ENCODE measurements at regions not wholly inside any gene's neighbourhood (a gene's known extent, or its start where the extent isn't known, plus 50 kb on each side); places are given as distances from the start of the nearest gene placed in this dataset.
"Not testable (repeated sequence)": the region's sequence is repeated elsewhere in the genome, so short reads cannot be mapped to it uniquely, and the experiment has no call there.

- DNase-seq (ENCODE audit: low read depth): no peak
Measured at GRCh38 chr11:87639753-87640364, 535.4 kb downstream of the RAB38 start.

- no peak for DNase-seq (ENCODE audit: low read depth)
Measured at GRCh38 chr11:87635001-87635400, 540.2 kb downstream of the RAB38 start.

DNA sequence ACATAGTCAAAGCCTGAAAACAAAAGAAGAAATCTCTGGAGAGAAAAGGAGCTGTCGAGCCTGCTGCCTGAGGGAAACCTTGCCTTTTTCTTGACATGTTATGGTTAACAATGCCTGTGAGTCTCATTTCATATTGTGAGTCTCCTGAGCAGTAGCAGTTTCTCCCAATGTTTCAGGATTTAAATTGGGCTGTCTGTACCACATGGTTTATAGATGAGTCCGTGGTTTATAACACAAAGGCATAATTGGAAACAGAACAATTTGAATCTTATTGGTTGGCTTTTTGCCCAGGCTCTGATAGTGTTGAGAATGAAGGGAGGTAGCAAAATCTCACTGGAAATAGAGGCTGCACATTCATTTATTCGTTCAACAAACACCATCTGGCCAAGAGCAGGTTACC, 540.9 kb downstream of the RAB38 start:
- DNase-seq (ENCODE audit: low read depth): no peak

DNA sequence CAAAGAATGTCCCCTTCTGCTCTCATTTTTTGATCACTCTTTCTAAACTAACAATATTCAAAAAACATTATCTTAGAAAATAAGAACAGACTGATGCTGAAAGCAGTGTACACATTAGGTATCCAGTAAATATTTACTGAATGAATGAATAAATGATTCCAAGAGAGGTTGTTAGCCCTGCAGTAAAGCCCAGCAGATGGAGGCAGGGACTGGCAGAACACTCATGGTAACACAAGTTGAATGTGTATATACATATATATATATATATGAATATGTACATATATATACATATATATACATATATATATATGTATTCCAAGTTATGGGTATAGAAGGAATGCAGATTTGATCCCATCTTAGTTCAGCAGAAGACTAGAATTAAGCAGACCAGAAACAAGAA, 546.3 kb downstream of the RAB38 start:
- no peak for DNase-seq (ENCODE audit: low read depth)

DNA sequence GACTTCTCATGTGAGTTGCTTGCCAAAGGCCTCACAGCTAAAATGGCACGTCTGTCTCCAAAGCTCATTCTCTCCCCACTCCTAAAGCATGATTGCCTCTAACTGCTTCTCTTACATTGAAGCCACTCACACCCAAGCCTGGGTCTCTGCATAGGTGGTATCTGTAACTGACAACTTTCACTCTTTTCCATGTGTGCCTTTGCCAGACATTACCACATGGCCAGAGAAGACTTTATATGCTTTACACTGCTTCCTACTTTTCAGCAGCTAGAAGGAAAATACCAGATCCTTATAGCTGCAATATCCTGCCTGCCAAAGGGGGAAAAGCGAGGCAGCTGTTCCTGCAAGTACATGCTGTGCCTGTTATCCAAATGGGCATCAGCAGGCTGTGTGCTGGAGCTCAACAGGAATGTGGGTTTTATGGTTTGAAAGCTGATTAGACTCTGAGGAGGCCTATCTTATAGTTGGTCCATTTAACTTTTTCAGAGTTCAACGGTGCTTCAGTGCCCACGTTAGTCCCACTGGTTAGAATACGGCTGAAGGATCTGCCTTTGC, 547.1 kb downstream of the RAB38 start:
- no peak for DNase-seq (ENCODE audit: low read depth)

DNA sequence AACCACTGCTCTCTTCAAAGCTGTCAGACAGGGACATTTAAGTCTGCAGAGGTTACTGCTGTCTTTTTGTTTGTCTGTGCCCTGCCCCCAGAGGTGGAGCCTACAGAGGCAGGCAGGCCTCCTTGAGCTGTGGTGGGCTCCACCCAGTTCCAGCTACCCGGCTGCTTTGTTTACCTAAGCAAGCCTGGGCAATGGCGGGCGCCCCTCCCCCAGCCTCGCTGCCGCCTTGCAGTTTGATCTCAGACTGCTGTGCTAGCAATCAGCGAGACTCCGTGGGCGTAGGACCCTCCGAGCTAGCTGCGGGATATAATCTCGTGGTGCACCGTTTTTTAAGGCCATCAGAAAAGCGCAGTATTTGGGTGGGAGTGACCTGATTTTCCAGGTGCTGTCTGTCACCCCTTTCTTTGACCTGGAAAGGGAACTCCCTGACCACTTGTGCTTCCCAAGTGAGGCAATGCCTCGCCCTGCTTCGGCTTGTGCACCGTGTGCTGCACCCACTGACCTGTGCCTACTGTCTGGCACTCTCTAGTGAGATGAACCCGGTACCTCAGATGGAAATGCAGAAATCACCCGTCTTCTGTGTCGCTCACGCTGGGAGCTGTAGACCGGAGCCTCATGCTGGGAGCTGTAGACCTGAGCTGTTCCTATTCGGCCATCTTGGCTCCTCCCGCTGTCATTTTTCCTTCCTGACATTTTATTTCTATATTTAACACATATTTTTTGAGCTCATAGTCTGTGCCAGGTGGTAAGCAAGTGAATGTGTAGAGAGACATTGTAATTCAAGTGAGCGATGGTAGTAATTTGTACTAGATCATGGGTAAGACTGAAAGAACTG, 551.5 kb downstream of the RAB38 start:
- DNase-seq (ENCODE audit: low read depth): not testable (repeated sequence)

DNA sequence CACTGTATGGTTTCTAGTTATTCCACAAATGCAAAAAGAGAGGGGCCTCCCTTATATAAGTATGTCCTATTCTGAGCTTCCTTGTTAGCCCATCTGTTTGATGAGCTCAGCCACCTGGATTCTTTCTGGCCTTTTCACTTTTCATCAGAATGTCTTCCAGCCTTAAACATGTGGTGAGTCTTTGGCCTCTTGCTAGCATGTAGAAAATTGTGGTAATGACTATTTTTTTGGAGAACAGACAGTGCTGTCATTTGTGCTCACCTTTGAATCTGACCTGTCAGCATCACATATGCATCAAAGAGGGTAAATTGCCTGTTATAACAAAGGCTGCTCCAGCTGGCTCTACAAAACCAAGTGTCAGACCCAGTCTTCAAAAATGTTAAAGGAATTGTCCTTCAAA, 558.7 kb downstream of the RAB38 start:
- DNase-seq (ENCODE audit: low read depth): no peak

- DNase-seq (ENCODE audit: low read depth): no peak
Measured at GRCh38 chr11:87604350-87604749, 566.6 kb downstream of the TMEM135 start.

GRCh38 chr11:87603887-87604286, 566.2 kb downstream of the TMEM135 start:
- DNase-seq (ENCODE audit: low read depth): no peak

DNA sequence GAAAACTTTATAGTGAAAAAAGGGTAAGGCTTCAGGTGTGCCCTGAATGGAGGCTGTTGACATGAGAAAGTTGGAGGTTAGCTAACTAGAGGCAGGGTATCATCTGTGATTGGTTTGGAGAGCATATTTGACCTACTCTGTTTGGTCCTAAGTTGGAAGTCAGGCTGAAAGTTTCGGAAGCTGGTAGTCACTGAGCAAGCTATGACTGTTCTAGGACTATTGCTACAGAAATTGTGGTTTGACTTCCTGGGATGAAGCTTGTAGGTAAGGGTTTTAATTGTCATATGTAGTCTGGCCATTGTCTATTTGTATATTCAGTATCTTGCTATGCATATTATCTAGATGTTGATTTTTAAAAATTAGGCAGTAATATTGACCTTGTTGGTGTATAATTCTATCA, 565.0 kb downstream of the TMEM135 start:
- no peak for DNase-seq (ENCODE audit: low read depth)

- no peak for DNase-seq (ENCODE audit: low read depth)
Measured at GRCh38 chr11:87600938-87601337, 563.2 kb downstream of the TMEM135 start.

- DNase-seq (ENCODE audit: low read depth): no peak
Measured at GRCh38 chr11:87597725-87598124, 560.0 kb downstream of the TMEM135 start.

GRCh38 chr11:87596176-87596575, 558.4 kb downstream of the TMEM135 start:
- no peak for DNase-seq (ENCODE audit: low read depth)

DNA sequence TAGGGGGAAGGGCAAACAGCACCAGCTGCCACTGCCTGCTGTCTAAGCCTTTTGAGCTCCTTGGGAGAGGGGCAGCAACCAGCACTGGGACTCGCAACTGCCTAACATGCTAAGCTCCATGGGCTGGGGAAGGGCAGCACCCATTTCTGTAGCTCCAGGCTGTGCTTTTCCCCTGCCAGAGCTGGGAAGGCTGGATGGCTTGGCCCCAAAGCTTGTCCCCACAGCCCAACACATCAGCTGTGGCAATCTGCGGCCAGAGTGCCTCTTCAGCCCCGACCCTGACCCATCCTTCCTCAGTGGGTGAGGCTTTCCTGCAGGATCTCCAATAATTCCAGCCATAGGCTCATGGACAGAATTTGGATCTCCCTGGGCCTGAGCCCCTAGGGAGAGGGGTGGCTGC, 551.3 kb downstream of the TMEM135 start:
- DNase-seq (ENCODE audit: low read depth): no peak

DNA sequence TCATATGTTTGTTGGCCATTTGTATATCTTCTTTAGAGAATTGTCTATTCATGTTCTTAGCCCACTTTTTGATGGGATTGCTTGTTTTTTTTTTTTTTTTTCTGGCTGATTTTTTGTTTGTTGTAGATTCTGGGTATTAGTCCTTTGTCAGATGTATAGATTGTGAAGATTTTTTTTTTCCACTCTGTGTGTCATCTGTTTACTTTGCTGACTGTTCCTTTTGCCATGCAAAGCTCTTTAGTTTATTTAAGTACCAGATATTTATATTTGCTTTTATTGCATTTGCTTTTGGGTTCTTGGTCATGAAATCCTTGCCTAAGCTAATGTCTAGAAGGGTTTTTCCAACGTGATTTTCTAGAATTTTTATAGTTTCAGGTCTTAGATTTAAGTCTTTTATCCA, 547.9 kb downstream of the TMEM135 start:
- not testable (repeated sequence) for DNase-seq (ENCODE audit: low read depth)

DNA sequence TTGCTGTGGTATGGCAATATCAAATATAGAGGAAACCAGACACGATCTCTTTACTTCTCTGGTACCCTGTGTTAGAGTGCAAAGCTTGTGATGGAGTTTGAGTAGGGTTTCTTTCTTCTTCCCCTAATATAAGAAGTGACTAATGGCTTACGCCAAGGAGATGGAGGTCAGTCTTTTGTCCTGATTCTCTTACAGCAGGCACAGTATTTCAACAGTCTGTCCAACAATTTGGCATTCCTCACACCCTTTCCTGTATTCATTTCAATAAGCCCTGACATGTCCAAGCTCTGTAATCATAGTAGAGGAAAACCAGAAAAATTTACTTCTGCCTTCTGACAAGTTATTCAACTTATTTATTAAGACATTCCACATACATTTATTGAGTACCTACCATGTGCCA, 546.2 kb downstream of the TMEM135 start:
- DNase-seq (ENCODE audit: low read depth): no peak

GRCh38 chr11:87575088-87575487, 537.4 kb downstream of the TMEM135 start:
- DNase-seq (ENCODE audit: low read depth): no peak

DNA sequence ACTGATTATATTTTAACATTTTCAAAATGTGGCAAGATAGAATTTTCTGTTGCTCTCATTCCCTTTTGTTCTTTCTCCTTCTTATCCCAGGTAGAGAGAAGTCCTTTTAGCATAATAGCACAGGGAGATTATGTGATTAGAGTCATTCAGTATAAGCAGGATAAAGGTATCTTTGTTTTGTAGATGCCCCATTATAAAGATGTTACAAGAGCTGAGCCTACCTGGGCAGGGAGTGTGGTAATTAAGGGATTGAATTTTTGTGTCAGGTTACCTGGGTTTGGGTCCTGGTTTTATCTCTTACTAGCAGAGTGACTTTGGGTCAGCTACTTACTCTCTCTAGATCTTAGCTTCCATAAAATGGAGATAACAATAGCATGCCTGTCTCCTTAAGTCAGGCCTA, 536.5 kb downstream of the TMEM135 start:
- no peak for DNase-seq (ENCODE audit: low read depth)

DNA sequence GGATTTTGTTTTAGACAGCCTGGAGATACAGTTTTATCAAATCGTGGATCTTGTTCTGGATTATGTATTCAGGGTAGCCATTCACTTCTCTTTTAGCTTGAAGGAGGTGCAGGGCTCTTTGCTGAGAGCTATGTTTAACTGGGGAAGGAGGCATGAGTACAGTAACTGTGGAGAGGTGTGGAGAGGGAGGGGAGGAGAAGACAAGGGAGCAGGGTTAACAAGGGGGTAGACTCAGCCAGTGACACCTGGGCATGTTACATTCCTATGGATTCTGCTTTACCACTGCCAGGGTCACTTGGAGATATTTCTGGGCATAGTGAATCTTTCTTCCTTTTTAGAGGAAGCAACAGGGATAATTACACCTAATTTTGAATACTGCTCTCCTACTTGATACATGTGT, 536.0 kb downstream of the TMEM135 start:
- DNase-seq (ENCODE audit: low read depth): no peak

DNA sequence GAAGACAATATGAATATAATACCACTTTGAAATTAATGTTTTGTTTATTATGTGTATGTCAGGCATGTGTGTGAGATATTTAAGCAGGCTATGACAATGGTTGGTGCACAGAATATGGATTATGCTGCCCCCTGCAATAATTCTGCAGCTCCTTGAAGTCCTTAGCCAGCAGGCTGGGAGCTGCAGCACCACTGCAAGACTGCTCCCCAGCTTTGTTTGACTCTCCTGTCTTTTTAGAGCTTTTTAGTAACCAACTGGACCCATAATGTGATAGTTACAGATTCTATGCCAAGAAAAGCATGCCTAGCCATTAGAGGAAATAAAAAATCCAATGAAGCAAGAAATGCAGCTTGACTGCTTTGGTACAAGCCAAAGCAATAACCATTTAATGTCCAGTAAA, 535.1 kb downstream of the TMEM135 start:
- no peak for DNase-seq (ENCODE audit: low read depth)

DNA sequence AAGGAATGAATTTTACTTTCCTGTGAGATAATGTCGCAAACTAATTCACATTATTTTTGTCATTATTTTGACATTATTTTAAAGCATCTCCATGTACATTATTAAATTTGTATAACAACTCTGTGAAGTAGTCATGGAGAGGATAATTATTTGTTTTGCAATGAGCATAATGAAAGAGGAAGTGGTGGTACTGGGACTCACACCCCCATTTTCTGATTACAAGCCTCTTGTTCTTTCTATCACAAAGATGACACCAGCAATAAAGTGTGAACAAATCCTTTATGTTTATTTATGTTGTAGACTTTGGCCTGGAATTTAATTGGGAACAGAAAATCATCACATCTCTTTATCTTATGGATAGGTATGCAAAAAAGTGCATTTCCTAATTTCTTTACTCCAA, 522.6 kb downstream of the TMEM135 start:
- no peak for DNase-seq (ENCODE audit: low read depth)

- DNase-seq (ENCODE audit: low read depth): not testable (repeated sequence)
Measured at GRCh38 chr11:87559852-87560251, 522.1 kb downstream of the TMEM135 start.

DNA sequence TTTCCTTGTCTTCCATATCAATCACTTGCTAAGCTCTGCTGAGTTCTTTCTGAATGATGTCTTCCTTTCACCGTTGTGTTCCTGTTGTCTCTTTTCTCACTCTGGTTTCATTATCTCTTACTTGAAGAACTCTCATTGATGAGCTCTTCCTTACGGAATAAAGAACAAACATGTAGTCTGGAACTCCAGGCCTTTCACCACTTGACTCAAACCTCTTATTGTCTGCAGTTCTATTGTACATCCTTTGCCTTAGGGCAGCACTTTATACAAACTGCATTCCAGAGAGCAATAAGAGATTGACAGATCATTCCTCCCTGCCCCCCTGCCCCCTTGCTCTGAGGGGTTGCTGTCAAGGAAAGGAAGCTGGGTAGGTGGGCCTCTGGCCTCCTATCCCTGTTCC, 517.4 kb downstream of the TMEM135 start:
- DNase-seq (ENCODE audit: low read depth): no peak
